ENCODE measurements at regions not wholly inside any gene's neighbourhood (a gene's known extent, or its start where the extent isn't known, plus 50 kb on each side); places are given as distances from the start of the nearest gene placed in this dataset.
A peak's percentile ranks its signal among the peaks of the same experiment; 100 is the strongest.

DNA sequence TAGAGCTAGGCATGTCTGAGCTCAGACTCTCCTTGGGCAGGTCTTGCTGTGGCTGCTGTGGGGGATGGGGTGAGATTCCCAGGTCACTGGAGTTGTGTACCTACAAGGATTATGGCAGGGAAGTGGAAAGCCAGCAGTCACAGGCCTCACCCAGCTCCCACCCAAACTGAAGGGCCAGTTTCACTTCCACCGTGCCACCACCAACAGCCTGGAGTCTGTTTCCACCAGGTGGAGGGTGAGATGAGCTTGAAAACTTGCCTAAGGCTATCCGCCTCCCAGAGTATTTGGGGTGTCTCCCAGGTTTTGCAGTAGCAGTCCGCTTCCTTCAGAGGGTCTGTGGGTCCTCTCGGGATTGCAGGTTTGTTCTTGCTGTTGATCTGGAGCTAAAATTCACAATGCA, 327.7 kb downstream of the PTPRC start:
- intact Hi-C loops (cut with micrococcal nuclease) = loop anchor here (2.0 to 5.0 kb wide), 2 partner anchors 44 to 74 kb away; no protein-coding TSS in a partner anchor
- no peak for DNase-seq
- H3K27ac Mint-ChIP-seq = peak overlapping the region; percentile 38
- H3K4me3 Mint-ChIP-seq = no peak overlapping the region
- H3K36me3 Mint-ChIP-seq (ENCODE audit: low read depth) = no peaks in the 10 kb centered on the region
- H3K27me3 Mint-ChIP-seq (ENCODE audit: low read depth) = no peaks in the 10 kb centered on the region
- H3K9me3 Mint-ChIP-seq = peaks cover 8% of the 10 kb centered on the region
- H3K4me1 Mint-ChIP-seq (ENCODE audit: low read depth) = peaks cover 34% of the 10 kb centered on the region
- CTCF ChIA-PET = no interaction called here

DNA sequence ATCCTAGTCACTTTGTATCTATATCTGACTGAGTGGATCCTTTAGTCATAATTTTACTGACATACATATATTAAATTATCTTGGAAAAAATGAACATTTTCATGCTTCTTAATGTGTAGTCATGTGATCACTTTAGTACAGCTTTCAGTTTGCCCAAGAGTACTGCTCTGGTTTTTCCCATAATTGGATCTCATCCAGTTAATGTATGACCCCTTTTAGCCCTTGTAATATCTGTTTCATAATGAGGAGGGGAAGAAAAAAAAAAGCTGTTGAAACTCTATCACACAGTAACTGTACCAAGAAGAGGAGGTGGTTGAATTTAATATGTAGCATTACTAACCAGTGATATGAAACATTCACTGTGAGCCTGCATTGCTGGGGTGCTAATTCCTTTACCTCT, 328.7 kb downstream of the PTPRC start:
- Mint-ChIP-seq H3K27ac (no peak overlapping the region), H3K9me3 (peaks cover 5% of the 10 kb centered on the region)

GRCh38 chr1:198968866-198969265, 330.0 kb downstream of the PTPRC start:
- DNase-seq = no peak
- H3K4me3 Mint-ChIP-seq = no peak overlapping the region
- H3K36me3 Mint-ChIP-seq (ENCODE audit: low read depth) = no peaks in the 10 kb centered on the region
- H3K27me3 Mint-ChIP-seq (ENCODE audit: low read depth) = no peaks in the 10 kb centered on the region
- peaks cover 31% of the 10 kb centered on the region for H3K4me1 Mint-ChIP-seq (ENCODE audit: low read depth)
- no peak overlapping the region for H3K27ac Mint-ChIP-seq
- peaks cover 5% of the 10 kb centered on the region for H3K9me3 Mint-ChIP-seq
- intact Hi-C loops (cut with micrococcal nuclease) = loop anchor here (5.0 kb wide), 1 partner anchor 47 kb away; no protein-coding TSS in a partner anchor
- CTCF ChIA-PET = no interaction called here

More for the DNA sequence above, 328.7 kb downstream of the PTPRC start:
- Mint-ChIP-seq H3K27me3 (ENCODE audit: low read depth) (no peaks in the 10 kb centered on the region), H3K4me1 (ENCODE audit: low read depth) (peaks cover 34% of the 10 kb centered on the region), H3K4me3 (no peak overlapping the region), H3K36me3 (ENCODE audit: low read depth) (no peaks in the 10 kb centered on the region)
- intact Hi-C loops (cut with micrococcal nuclease) = loop anchor here (2.0 to 5.0 kb wide), 2 partner anchors 45 to 73 kb away; no protein-coding TSS in a partner anchor
- CTCF ChIA-PET = interaction anchor here (0.7 kb wide), 1 partner anchor 604 kb away, joined by 3 read pairs; no protein-coding TSS in a partner anchor
- peak; percentile 12 for DNase-seq

DNA sequence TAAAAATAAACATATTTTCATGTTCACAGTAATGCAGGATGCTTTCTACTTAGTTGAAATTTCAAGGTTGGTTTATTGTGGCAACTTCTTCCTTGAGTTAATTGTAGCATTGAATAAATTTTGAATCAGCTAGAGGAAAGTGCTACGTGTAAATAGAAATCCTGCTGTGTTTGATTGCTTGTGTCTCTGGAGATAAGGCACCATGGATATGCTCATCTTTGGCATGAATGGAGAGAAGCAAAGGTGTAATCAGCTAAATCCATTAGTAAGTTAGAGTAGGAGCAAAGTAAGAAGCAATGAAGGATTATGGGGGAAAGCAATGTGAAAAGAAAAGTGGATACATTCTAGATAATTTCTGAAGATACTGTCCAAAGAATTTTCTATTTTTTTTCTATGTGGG, 331.1 kb downstream of the PTPRC start:
- no peak overlapping the region for H3K27ac Mint-ChIP-seq
- intact Hi-C loops (cut with micrococcal nuclease) = loop anchor here (5.0 kb wide), 1 partner anchor 48 kb away; no protein-coding TSS in a partner anchor

DNA sequence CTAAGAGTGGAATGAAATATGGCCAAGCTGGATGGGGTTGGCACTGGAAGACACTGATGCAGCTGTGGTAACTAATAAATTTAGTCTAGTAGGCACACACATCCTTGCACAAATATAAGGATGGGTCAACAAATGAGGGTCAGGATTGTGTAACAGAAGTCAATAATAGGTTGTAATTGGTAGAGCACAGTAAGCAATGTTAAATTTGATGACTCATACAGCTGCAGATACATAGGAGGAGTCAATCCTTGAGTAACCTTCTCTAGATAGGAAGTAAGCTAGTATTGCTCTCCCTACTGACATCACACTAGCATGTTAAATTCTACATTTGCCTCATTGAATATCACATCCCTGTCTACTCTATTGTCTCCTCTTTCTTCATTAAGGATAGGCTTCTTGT, 332.1 kb downstream of the PTPRC start:
- H3K36me3 Mint-ChIP-seq (ENCODE audit: low read depth) = no peaks in the 10 kb centered on the region
- H3K27ac Mint-ChIP-seq = no peak overlapping the region
- DNase-seq = no peak
- peaks cover 24% of the 10 kb centered on the region for H3K4me1 Mint-ChIP-seq (ENCODE audit: low read depth)
- CTCF ChIA-PET = interaction anchor here (0.6 kb wide), 1 partner anchor 166 kb away, joined by 3 read pairs; no protein-coding TSS in a partner anchor
- no peaks in the 10 kb centered on the region for H3K9me3 Mint-ChIP-seq
- no peak overlapping the region for H3K4me3 Mint-ChIP-seq
- intact Hi-C loops (cut with micrococcal nuclease) = no loop called here
- no peaks in the 10 kb centered on the region for H3K27me3 Mint-ChIP-seq (ENCODE audit: low read depth)

More for the DNA sequence above, 331.1 kb downstream of the PTPRC start:
- Mint-ChIP-seq H3K4me3 (no peak overlapping the region), H3K27me3 (ENCODE audit: low read depth) (no peaks in the 10 kb centered on the region), H3K4me1 (ENCODE audit: low read depth) (peaks cover 22% of the 10 kb centered on the region), H3K9me3 (peaks cover 2% of the 10 kb centered on the region), H3K36me3 (ENCODE audit: low read depth) (no peaks in the 10 kb centered on the region)
- CTCF ChIA-PET = no interaction called here
- no peak for DNase-seq

- CTCF ChIA-PET = no interaction called here
- no peaks in the 10 kb centered on the region for H3K27me3 Mint-ChIP-seq (ENCODE audit: low read depth)
- peaks cover 18% of the 10 kb centered on the region for H3K4me1 Mint-ChIP-seq (ENCODE audit: low read depth)
- H3K27ac Mint-ChIP-seq = no peak overlapping the region
- no peaks in the 10 kb centered on the region for H3K9me3 Mint-ChIP-seq
- no peaks in the 10 kb centered on the region for H3K36me3 Mint-ChIP-seq (ENCODE audit: low read depth)
- intact Hi-C loops (cut with micrococcal nuclease) = no loop called here
- DNase-seq = no peak
- H3K4me3 Mint-ChIP-seq = no peak overlapping the region
Observed at GRCh38 chr1:198977909-198978308, 339.1 kb downstream of the PTPRC start.

DNA sequence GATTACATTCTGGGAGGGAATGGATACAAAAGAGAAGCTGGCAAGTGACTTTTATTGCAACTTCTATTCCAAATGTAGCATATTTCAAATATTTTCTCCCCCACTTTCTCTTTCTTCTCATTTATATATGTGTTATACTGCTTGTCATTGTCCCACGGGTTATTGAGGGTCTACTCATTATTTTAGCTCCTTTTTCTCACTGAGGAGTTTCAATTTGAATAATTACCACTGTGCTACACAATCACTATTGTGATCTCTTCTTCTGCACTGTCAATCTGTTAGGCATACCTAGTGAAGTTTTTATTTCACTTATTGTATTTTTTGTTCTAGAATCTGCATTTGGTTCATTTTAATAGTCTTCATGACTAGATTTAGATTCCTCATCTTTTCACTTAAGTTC, 339.7 kb downstream of the PTPRC start:
- Mint-ChIP-seq H3K4me1 (ENCODE audit: low read depth) (peaks cover 15% of the 10 kb centered on the region), H3K9me3 (no peaks in the 10 kb centered on the region), H3K27me3 (ENCODE audit: low read depth) (no peaks in the 10 kb centered on the region), H3K27ac (no peak overlapping the region), H3K4me3 (no peak overlapping the region), H3K36me3 (ENCODE audit: low read depth) (no peaks in the 10 kb centered on the region)
- no peak for DNase-seq
- intact Hi-C loops (cut with micrococcal nuclease) = no loop called here
- CTCF ChIA-PET = interaction anchor here (0.7 kb wide), 1 partner anchor 43 kb away, joined by 3 read pairs; no protein-coding TSS in a partner anchor

- no peaks in the 10 kb centered on the region for H3K9me3 Mint-ChIP-seq
- no peaks in the 10 kb centered on the region for H3K27me3 Mint-ChIP-seq (ENCODE audit: low read depth)
- H3K4me1 Mint-ChIP-seq (ENCODE audit: low read depth) = peaks cover 2% of the 10 kb centered on the region
- DNase-seq = no peak
- H3K36me3 Mint-ChIP-seq (ENCODE audit: low read depth) = no peaks in the 10 kb centered on the region
- H3K4me3 Mint-ChIP-seq = no peak overlapping the region
- no peak overlapping the region for H3K27ac Mint-ChIP-seq
- CTCF ChIA-PET = no interaction called here
- intact Hi-C loops (cut with micrococcal nuclease) = no loop called here
Observed at GRCh38 chr1:198986036-198986435, 347.2 kb downstream of the PTPRC start.

GRCh38 chr1:198986442-198986841, 347.6 kb downstream of the PTPRC start:
- DNase-seq = no peak
- Mint-ChIP-seq H3K4me3 (no peak overlapping the region), H3K4me1 (ENCODE audit: low read depth) (peaks cover 2% of the 10 kb centered on the region), H3K9me3 (no peaks in the 10 kb centered on the region), H3K27ac (no peak overlapping the region), H3K27me3 (ENCODE audit: low read depth) (no peaks in the 10 kb centered on the region), H3K36me3 (ENCODE audit: low read depth) (no peaks in the 10 kb centered on the region)
- CTCF ChIA-PET = no interaction called here
- intact Hi-C loops (cut with micrococcal nuclease) = no loop called here

DNA sequence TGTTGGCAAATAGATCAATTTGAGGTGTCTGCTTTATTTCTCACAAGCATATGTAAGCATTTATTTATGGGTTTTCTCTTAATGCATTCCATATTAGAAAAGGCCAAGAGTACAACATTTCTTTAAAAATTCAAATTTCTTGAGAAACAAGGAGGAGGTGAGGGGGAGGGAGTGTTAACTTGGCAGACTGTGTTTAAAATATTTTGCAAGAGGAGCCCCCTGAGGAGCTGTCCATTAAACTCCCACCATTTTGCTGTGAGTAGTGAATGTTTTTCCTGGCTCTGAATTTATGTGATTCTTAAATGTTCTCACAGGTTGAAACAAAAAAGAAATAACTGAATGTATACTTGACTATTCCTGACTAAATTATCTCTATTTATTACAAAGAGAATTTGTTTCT, 363.8 kb downstream of the PTPRC start:
- CTCF ChIA-PET = no interaction called here
- H3K4me1 Mint-ChIP-seq (ENCODE audit: low read depth) = no peaks in the 10 kb centered on the region
- intact Hi-C loops (cut with micrococcal nuclease) = no loop called here

DNA sequence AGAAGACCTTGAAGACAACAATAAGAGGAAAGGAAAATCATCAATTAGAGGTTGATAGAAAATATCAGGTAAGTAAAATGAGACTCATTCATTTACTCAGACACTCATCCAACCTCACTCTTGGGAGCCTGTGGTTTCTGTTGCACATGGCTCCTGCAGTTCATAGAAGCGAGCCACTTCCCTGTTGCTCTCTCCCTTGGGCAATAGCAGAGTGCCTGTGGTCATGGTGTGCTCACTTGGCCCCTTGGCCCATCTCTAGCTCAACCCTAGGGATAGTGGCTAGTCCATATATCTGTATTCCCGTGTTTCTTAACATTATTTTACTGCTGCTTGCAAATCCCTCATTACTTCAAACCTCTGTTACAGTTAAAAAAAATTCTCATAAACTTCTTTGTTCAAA, 368.6 kb downstream of the PTPRC start:
- Mint-ChIP-seq H3K27me3 (ENCODE audit: low read depth) (no peaks in the 10 kb centered on the region), H3K9me3 (no peaks in the 10 kb centered on the region), H3K27ac (no peak overlapping the region), H3K4me3 (no peak overlapping the region), H3K36me3 (ENCODE audit: low read depth) (no peaks in the 10 kb centered on the region), H3K4me1 (ENCODE audit: low read depth) (peaks cover 11% of the 10 kb centered on the region)
- CTCF ChIA-PET = no interaction called here
- intact Hi-C loops (cut with micrococcal nuclease) = no loop called here
- DNase-seq = no peak

More for the DNA sequence above, 363.8 kb downstream of the PTPRC start:
- no peak overlapping the region for H3K4me3 Mint-ChIP-seq
- no peaks in the 10 kb centered on the region for H3K27me3 Mint-ChIP-seq (ENCODE audit: low read depth)
- H3K27ac Mint-ChIP-seq = no peak overlapping the region
- H3K9me3 Mint-ChIP-seq = no peaks in the 10 kb centered on the region
- no peak for DNase-seq
- no peaks in the 10 kb centered on the region for H3K36me3 Mint-ChIP-seq (ENCODE audit: low read depth)

- peak; percentile 28 for DNase-seq
- CTCF ChIA-PET = interaction anchor here (0.6 to 0.7 kb wide), 2 partner anchors 18 to 233 kb away, joined by 4 read pairs; no protein-coding TSS in a partner anchor
- H3K9me3 Mint-ChIP-seq = no peaks in the 10 kb centered on the region
- no peaks in the 10 kb centered on the region for H3K36me3 Mint-ChIP-seq (ENCODE audit: low read depth)
- H3K4me1 Mint-ChIP-seq (ENCODE audit: low read depth) = peaks cover 11% of the 10 kb centered on the region
- H3K27me3 Mint-ChIP-seq (ENCODE audit: low read depth) = no peaks in the 10 kb centered on the region
- intact Hi-C loops (cut with micrococcal nuclease) = no loop called here
- no peak overlapping the region for H3K27ac Mint-ChIP-seq
- no peak overlapping the region for H3K4me3 Mint-ChIP-seq
Observed at GRCh38 chr1:199009447-199009846, 370.6 kb downstream of the PTPRC start.

- no peaks in the 10 kb centered on the region for H3K36me3 Mint-ChIP-seq (ENCODE audit: low read depth)
- H3K27me3 Mint-ChIP-seq (ENCODE audit: low read depth) = no peaks in the 10 kb centered on the region
- peaks cover 14% of the 10 kb centered on the region for H3K4me1 Mint-ChIP-seq (ENCODE audit: low read depth)
- intact Hi-C loops (cut with micrococcal nuclease) = no loop called here
- no peak overlapping the region for H3K4me3 Mint-ChIP-seq
- CTCF ChIA-PET = no interaction called here
- no peak overlapping the region for H3K27ac Mint-ChIP-seq
- DNase-seq = peak; percentile 20
- no peaks in the 10 kb centered on the region for H3K9me3 Mint-ChIP-seq
Observed at GRCh38 chr1:199010492-199010891, 371.7 kb downstream of the PTPRC start.
